HG03432 (cell line): ENCODE measurements at regions not wholly inside any gene's neighbourhood (a gene's known extent, or its start where the extent isn't known, plus 50 kb on each side); places are given as distances from the start of the nearest gene placed in this dataset.

ENCODE experiments used
- ATAC-seq: cut with Tn5 transposase; IDR thresholded peaks from one replicate; pipeline ENCODE4 v1.9.1; 2021; ENCODE audit warnings: mild to moderate bottlenecking, moderate library complexity; ENCODE audit not compliant: unreplicated experiment

DNA sequence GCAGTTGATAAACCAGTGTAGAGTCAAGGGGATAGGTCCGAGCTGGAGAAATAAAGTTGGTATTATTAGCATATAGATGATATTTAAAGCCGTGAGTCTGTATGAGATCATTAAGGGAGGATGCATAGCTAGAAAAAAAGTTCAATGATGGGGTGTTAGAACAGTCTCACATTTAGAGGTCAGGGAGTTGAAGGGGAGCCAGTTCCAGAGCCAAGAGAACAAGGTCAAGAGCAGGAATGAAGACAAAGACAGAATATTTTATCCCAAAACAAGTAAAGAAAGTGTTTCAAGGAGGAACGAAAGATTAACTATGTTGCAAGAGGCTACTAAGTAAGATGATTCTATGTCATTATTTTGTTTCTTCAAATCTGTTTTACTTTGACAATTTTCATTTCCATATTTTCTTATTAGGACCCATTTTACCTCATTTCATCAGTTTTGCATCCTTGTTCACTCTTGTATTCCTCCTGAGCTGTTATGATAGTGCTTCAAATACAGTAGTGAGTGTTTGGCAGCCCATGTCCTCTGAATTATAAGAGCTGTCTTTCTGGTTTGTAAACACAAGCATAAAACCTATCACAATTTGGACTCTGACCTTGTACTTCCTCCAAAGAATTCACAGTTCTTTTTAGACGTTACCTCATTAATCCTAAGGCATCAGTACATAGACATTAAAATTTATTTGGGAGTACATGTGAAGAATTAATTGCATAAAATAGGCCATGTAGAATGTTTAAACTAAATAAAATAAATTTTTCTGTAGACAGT lies 695.7 kb upstream of the NECTIN3 start:
- ATAC-seq: no peak

DNA sequence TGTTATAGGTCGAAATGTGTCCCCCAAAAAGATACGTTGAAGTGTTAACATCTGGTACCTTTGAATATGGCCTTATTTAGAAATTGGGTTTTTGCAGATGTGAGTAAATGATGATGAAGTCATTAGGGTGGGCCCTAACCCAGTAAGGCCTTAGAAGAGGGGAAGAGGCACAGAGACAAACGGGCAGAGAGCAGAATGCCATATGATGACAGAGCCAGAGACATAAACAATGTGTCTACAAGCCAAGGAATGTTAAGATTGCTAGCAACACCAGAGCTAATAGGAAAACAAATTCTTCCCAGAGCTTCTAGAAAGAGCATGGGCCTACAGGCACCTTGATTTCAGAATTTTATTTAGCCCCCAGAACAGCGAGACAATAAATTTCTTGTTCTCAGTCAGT lies 693.1 kb upstream of the NECTIN3 start:
- ATAC-seq: no peak

DNA sequence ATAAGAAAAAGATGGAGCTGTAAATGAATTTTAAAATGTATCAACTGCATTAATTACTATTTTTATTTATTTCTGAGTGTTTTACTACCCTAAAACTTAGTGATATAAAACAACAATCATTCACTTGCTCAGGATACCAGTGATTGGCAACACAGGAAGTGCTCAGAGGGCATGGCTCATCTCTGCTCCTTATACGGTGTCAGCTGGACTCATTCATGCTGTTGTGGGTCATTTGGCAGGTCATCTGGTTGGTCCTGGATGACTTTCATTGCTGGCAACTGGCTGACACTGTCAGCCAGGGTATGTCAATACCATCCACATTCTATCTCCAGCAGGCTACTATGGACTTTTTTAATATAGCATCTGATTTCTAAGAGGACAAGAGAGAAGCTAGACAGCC lies 689.6 kb upstream of the NECTIN3 start:
- ATAC-seq: no peak

- ATAC-seq: no peak
These were observed 688.3 kb upstream of the NECTIN3 start for GRCh38 chr3:110383356-110383755.

- no peak for ATAC-seq
These were observed 687.0 kb upstream of the NECTIN3 start for GRCh38 chr3:110384601-110385000.

DNA sequence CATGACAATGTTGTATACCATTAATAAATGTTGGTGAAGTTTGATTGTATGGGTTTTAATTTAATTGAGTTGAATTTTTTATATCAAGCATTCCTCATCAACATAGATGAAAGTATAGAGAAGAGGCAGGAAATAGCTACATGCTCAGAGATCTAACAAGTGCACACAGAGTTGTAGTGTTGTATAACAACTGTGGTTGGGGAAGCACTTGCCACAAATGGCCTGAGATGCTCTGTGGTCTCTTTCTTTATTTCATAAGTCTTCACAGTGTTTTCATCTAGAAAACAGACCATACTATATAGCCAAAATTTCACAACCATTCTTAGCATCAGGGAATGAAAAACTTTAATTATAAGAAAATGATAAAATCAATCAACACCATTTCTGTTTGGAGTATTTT lies 682.6 kb upstream of the NECTIN3 start:
- no peak for ATAC-seq

GRCh38 chr3:110390372-110390771 lies 681.2 kb upstream of the NECTIN3 start:
- ATAC-seq: no peak

DNA sequence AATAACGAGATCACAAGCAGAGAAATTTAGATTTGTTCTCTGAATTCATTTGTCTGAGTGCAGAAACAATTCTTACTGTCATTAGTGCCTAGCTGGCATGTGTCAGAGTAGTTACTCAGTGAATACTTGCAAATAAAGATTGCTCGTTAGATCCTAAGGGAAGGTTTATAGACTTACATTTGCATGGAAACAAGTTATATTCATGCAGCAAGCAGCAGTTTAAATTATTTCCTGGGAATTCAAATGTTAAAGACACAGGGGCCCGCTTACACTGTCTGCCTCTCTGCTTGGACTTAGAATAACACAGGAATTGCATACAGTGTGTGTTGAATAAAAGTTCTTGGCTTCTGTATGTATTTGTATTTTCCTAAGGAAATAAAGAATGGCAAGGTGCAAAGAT lies 680.6 kb upstream of the NECTIN3 start:
- ATAC-seq: no peak

DNA sequence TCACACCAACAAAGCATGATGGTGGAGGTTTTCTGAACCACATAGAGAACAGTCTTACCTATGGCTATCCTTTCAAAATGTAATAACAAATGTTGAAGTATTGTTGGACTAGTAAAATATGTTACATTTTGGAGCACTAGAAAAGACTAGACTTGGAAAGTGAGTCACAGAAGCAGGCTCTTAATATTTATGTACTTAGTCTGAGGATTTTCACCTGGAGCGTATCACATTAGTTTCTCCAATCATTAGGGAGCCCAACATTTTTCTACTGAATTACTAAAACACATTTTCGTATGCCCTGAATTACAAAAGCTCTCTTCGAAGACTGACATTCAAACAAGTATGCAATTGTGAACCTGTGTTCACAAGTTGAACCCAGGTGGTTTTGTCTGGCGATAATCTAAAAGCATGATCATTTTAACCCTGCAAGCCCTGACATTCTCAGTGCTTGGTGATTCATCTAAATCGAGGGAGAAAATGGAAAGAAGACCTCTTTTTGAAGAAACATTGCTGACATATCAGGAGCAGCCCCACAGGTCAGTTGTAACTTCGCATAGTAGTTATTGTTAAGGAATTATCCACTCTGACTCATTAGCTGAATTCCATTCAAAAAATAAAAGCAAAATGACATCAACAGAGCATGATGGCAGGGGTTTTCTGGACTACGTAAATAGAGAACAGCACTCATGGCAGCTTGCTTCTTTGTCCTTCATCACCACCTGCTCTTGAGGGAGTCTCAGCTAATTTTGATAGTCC lies 679.8 kb upstream of the NECTIN3 start:
- no peak for ATAC-seq

- no peak for ATAC-seq
These were observed 677.7 kb upstream of the NECTIN3 start for GRCh38 chr3:110393941-110394340.

DNA sequence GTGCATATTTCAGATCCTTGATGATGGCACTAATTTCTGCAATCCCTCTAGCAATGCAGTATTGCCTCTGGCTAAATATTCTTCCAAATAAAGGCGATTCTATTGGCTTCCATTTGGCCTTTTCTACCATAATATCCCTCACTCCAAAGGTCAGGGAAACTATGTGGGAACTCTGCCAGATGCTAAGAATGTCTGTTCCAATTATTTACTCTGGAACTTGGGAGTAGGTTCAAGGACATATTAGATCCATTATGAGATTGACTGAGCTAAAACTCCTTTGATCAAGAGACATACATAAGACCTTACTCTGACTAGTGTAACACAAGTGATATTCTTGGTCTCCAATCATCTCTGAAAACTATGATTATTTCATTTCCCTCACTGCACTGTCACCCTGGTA lies 674.5 kb upstream of the NECTIN3 start:
- ATAC-seq: no peak

DNA sequence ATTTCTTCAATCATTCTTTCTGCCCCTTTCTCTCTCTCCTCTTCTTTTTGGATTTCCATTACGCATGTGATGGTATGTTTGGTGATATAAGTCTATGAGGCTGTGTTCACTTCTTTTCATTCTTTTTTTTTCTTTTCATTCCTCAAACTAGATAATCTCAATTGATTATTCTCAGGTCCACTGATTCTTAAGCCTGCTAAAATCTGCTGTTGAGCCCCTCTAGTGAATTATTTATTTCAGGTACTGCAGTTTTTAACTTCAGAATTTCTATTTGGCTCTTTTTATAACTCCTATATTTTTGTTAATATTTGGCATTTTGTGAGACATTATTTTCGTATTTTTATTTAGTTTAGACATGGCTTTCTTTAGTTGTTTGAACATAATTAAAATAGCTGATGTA lies 671.3 kb upstream of the NECTIN3 start:
- ATAC-seq: no peak

- ATAC-seq: no peak
These were observed 665.6 kb upstream of the NECTIN3 start for GRCh38 chr3:110405830-110406585.

DNA sequence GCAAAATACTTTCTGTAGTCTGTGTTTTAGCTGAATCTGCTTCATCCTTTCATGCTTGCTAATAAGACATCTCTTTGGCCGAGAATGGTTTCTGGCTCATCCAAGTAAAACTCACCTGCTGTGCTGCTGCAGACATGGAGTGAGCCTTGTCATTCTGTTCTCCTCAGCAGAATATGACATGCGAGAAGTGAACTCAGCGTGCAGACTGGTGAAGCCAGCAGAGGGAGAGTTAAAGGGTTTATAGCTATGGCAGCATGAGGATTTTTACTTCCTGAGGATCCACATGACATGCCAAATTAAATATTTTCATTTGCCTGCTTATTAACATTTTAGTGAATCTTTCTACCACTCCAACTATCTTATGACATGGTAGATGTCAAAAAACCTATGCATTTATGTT lies 658.4 kb upstream of the NECTIN3 start:
- ATAC-seq: no peak

DNA sequence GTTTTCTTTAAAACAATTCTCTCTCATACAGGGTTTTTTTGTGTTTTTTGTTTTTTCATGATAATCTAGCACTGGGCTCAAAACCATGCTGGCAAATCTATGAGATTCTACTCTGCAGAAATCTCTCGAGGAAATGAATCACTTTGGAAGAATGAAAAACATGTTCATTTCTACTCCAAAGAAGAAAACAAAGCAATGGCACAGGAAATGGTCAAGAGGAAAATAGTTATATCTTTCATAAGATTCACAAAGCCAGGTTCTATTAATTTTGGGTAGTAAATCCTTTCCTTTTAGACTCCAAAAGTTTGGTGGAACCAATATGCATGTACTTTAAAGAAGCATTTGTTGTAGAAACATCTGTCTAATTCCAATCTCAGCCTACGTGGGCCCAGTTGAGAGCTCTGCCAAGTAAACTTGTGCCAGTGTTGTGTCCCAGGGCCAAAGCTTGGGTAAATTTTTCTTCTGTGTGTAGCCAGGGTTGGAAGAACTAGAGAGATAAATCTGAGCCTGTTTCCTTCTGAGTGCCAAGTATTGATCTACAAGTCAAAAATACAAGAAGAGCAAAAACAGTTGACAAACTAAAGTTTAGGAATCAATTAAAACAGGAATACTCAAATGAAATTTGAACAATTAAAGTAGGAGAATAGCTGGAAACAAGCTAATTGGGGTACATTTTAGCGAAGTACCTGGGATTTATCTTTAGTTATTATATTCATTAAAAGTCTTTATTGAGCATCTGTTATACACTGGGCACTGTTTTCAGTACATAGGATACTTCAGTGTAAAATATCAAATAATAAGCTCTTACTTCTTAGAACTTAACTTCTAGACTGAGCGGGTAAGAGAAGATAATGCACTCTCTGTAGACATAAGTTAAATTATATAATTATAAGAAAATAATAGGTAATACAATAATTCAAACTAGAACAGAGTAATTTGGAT lies 657.5 kb upstream of the NECTIN3 start:
- no peak for ATAC-seq

DNA sequence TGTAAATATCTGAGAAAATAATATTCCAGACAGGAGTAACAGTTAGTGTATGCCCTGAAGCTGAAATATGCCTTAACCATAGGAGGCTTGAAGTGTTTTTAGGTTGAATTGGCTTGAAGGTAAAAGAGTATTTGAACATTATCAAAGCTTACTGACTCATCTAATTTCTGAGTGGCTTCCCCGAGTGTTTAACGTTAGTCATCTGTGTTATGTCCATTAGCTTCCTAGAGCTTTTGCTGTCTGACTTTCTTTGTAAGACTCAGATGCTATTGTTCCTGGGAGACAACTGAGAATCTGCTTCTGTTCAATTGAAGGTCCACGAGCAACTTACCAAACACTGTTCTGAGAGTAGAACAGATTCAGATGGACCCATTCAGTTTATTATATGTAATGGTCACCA lies 656.8 kb upstream of the NECTIN3 start:
- no peak for ATAC-seq

DNA sequence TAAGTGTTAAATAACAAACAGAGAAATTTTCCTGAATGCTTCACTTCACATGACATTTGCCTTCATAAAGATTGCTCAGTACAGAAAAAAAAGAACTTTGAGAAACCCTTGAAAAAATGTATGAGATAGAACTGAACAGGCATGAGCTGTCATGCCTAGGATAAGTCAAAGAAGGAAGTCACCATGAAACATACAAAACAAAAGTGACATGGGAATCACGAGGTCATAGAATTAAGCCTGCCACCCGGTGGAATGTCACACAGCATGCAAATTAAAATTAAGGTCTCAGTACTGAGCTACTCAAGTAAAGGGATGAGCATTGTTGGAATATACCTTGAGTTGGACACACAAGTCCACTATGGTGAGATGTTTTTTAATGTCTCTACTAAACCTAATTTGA lies 652.5 kb upstream of the NECTIN3 start:
- ATAC-seq: no peak

GRCh38 chr3:110419601-110420000 lies 652.0 kb upstream of the NECTIN3 start:
- no peak for ATAC-seq

GRCh38 chr3:110420158-110420641 lies 651.4 kb upstream of the NECTIN3 start:
- ATAC-seq: no peak

GRCh38 chr3:110423276-110423675 lies 648.3 kb upstream of the NECTIN3 start:
- no peak for ATAC-seq

DNA sequence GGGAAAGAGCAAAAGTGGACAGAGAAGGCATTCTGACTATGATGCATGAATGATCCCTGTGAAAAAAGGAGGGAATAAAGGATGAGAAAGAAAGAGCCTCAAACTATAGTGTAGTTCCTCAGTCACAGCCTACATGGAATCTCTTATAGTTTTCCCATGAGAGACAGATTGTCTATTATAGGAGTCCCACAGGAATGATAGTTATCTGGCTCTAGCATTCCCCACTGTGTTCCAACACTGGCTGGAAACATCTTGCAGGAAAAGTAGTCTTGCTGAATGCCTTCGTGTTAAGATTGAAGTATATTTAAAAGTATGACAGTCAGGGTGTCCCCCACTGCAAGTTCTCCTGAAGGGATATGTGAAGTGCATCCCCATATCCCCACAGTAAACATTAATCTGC lies 641.5 kb upstream of the NECTIN3 start:
- ATAC-seq: no peak
